Endothelial cell of umbilical vein (primary cell): ENCODE measurements at regions not wholly inside any gene's neighbourhood (a gene's known extent, or its start where the extent isn't known, plus 50 kb on each side); places are given as distances from the start of the nearest gene placed in this dataset.

Experiments used
- BruUV-seq: library from RNA; stranded (reverse); fragments of 400-500 nt; replicated peaks from 2 replicates; lab custom pipeline; 2021; lab: Mats Ljungman, UMichigan
- CTCF ChIA-PET: fragments of 300-600, 350-600 bp; sonication (Branson Sonifier 250); formaldehyde crosslinking; loops from one replicate; lab custom pipeline; 2021; ENCODE audit warnings: antibody characterized with exemption, inconsistent platforms; lab: Charles Lee
- POLR2A ChIA-PET: fragments of 300-600, 350-600 bp; sonication (Branson Sonifier 250); formaldehyde crosslinking; loops from one replicate; lab custom pipeline; 2021; ENCODE audit warnings: antibody characterized with exemption, inconsistent platforms; lab: Charles Lee
- DNase-seq: peaks from one replicate; pipeline ENCODE4 v3.0.0-alpha.2; 2011; ENCODE audit warnings: low read depth, low spot score
- FAIRE-seq: peaks from 2 replicates; lab custom pipeline; 2011; peaks lifted over from hg19 to GRCh38; lab: Jason Lieb, UNC
- H2AFZ ChIP-seq: 2 replicates; pipeline ENCODE4 v1.6.0; 2012; ENCODE audit warnings: low read depth, low read length, control low read depth, inconsistent platforms
- H3K27ac ChIP-seq: 2 replicates; pipeline ENCODE4 v1.5.1; 2011; ENCODE audit warnings: low read depth, mild to moderate bottlenecking, control low read depth, low read length, moderate library complexity; ENCODE audit not compliant: insufficient read depth
- H3K27me3 ChIP-seq, 2 experiments: 2 replicates each; pipeline versions ENCODE4 v1.6.0 to v1.6.1; 2011; ENCODE audit warnings: low read length in 2 of 2, mixed read lengths in 1 of 2; ENCODE audit not compliant: control insufficient read depth in 2 of 2, insufficient read depth in 2 of 2
- H3K36me3 ChIP-seq, 2 experiments: 2 replicates in 1 of 2; 3 replicates in 1 of 2; pipeline ENCODE4 v1.5.1; 2011; ENCODE audit warnings: low read length in 2 of 2, mild to moderate bottlenecking in 1 of 2, moderate library complexity in 1 of 2; ENCODE audit not compliant: control insufficient read depth in 2 of 2, insufficient read depth in 2 of 2; ENCODE audit errors: extremely low read depth in 1 of 2
- H3K4me1 ChIP-seq: 3 replicates; pipeline ENCODE4 v1.5.1; 2011; ENCODE audit warnings: mild to moderate bottlenecking, low read length; ENCODE audit not compliant: control insufficient read depth, insufficient read depth; ENCODE audit errors: extremely low read depth
- H3K4me2 ChIP-seq: 2 replicates; pipeline ENCODE4 v1.6.1; 2011; ENCODE audit warnings: low read length, control low read depth, mixed read lengths; ENCODE audit not compliant: insufficient read depth
- H3K4me3 ChIP-seq, 3 experiments: fragments of 200-600 bp in 1 of 3; sonication (generic), shearing (Covaris generic) in 1 of 3; replicated peaks in 1 of 3; 2 replicates each; pipeline ENCODE4 v1.5.1; 2011 to 2016; ENCODE audit warnings: control low read depth in 3 of 3, low read length in 3 of 3, mild to moderate bottlenecking in 2 of 3, inconsistent platforms in 1 of 3, low read depth in 1 of 3, moderate library complexity in 1 of 3; ENCODE audit not compliant: insufficient read depth in 1 of 3
- H3K79me2 ChIP-seq: 2 replicates; pipeline ENCODE4 v1.6.0; 2012; ENCODE audit warnings: low read length, inconsistent platforms; ENCODE audit not compliant: control insufficient read depth, insufficient read depth
- H3K9ac ChIP-seq: replicated peaks from 2 replicates; pipeline ENCODE3; 2011; ENCODE audit warnings: low read length, control low read depth; ENCODE audit not compliant: insufficient read depth; ENCODE audit errors: extremely low read depth
- H3K9me1 ChIP-seq: replicated peaks from 3 replicates; pipeline ENCODE4 v1.6.0; 2011; ENCODE audit warnings: mild to moderate bottlenecking, low read length; ENCODE audit not compliant: control insufficient read depth, insufficient read depth; ENCODE audit errors: extremely low read depth
- H3K9me3 ChIP-seq: replicated peaks from 2 replicates; pipeline ENCODE4 v1.5.1; 2012; ENCODE audit warnings: low read length, inconsistent platforms; ENCODE audit not compliant: control insufficient read depth, insufficient read depth
- H4K20me1 ChIP-seq: replicated peaks from 2 replicates; pipeline ENCODE3; 2011; ENCODE audit warnings: mild to moderate bottlenecking, low read length; ENCODE audit not compliant: control insufficient read depth, insufficient read depth; ENCODE audit errors: extremely low read depth
- CTCF ChIP-seq, 2 donors: IDR thresholded peaks; 1 replicate in 1 of 2; 2 replicates in 1 of 2; pipeline ENCODE4 v1.5.1; 2011; ENCODE audit warnings: low read length in 2 of 2, mild to moderate bottlenecking in 2 of 2, moderate library complexity in 2 of 2, control low read depth in 1 of 2, inconsistent platforms in 1 of 2, low read depth in 1 of 2; ENCODE audit not compliant: insufficient read depth in 1 of 2; ENCODE audit errors: extremely low read depth in 1 of 2
- EZH2 ChIP-seq: IDR thresholded peaks from 2 replicates; pipeline ENCODE4 v1.6.1; 2012; ENCODE audit warnings: borderline replicate concordance, low read depth, mild to moderate bottlenecking, moderate library complexity, low read length, inconsistent platforms; ENCODE audit not compliant: severe bottlenecking
- FOS ChIP-seq: IDR thresholded peaks from 2 replicates; pipeline ENCODE4 v1.6.1; 2011; ENCODE audit warnings: mild to moderate bottlenecking, low read length, moderate library complexity, borderline replicate concordance; ENCODE audit not compliant: insufficient read depth
- GATA2 ChIP-seq: IDR thresholded peaks from 2 replicates; pipeline ENCODE4 v1.7.0; 2011; ENCODE audit warnings: low read depth, mild to moderate bottlenecking, moderate library complexity, mixed read lengths, low read length; ENCODE audit not compliant: insufficient read length, insufficient read depth
- JUN ChIP-seq: IDR thresholded peaks from 2 replicates; pipeline ENCODE4 v1.6.1; 2011; ENCODE audit warnings: borderline replicate concordance, low read depth; ENCODE audit not compliant: insufficient read length, insufficient read depth
- MAX ChIP-seq: IDR thresholded peaks from 2 replicates; pipeline ENCODE4 v1.6.1; 2011; ENCODE audit not compliant: insufficient read depth, insufficient read length
- MYC ChIP-seq: IDR thresholded peaks from one replicate; pipeline ENCODE4 v1.6.1; 2011; ENCODE audit warnings: mild to moderate bottlenecking, low read depth, low read length
- POLR2A ChIP-seq: IDR thresholded peaks from 2 replicates; pipeline ENCODE4 v1.6.1; 2012; ENCODE audit warnings: low read depth, mild to moderate bottlenecking, control low read depth, low read length
- POLR2AphosphoS5 ChIP-seq: IDR thresholded peaks from 2 replicates; pipeline ENCODE4 v1.6.1; 2012; ENCODE audit warnings: low read depth, mild to moderate bottlenecking, control low read depth, low read length, moderate library complexity; ENCODE audit not compliant: insufficient read depth
- dilution Hi-C: fragments of 300-500 bp; cut with MboI; formaldehyde crosslinking; loops from one replicate; pipeline ENCODE4 v1.15.0; 2019; ENCODE audit warnings: low sequenced_read_pairs; ENCODE audit not compliant: extremely low pct_ligation_motif_present
- intact Hi-C: fragments of 100-400 bp; cut with micrococcal nuclease; formaldehyde crosslinking; loops from one replicate; pipeline ENCODE4 v1.10.0; 2022

GRCh38 chr4:178080312-178080711 is 638.1 kb upstream of the AGA start:
- FAIRE-seq (no peak), DNase-seq (no peak)
- Histone ChIP-seq H3K27me3 (no peaks in the 10 kb centered on the region), H3K9me1 (no peaks in the 10 kb centered on the region), H2AFZ (no peak overlapping the region), H3K9me3 (peaks cover 9% of the 10 kb centered on the region), H3K4me3 (no peak overlapping the region), H3K27ac (no peak overlapping the region), H3K36me3 (no peaks in the 10 kb centered on the region), H3K79me2 (no peaks in the 10 kb centered on the region), H3K9ac (no peak overlapping the region), H3K4me1 (no peaks in the 10 kb centered on the region), H4K20me1 (no peaks in the 10 kb centered on the region), H3K4me2 (no peak overlapping the region)
- POLR2A ChIA-PET = no interaction called here
- CTCF ChIA-PET = no interaction called here
- intact Hi-C loops = no loop called here
- no TSS peak for BruUV-seq
- dilution Hi-C loops = no loop called here
- TF ChIP-seq EZH2 = no peak
- TF ChIP-seq POLR2A = no peak
- no peak for TF ChIP-seq GATA2
- no peak for TF ChIP-seq FOS
- no peak for TF ChIP-seq MYC
- no peak for TF ChIP-seq POLR2AphosphoS5
- no peak for TF ChIP-seq MAX
- no peak for TF ChIP-seq CTCF (IDR thresholded peaks at IDR 0.05; ENCODE audit: extremely low read depth in 1 of 2, insufficient read depth in 1 of 2, low read depth in 1 of 2, low read length in 2 of 2)
- no peak for TF ChIP-seq JUN
